Esophagus squamous epithelium (tissue), 5 donors: ENCODE measurements at regions not wholly inside any gene's neighbourhood (a gene's known extent, or its start where the extent isn't known, plus 50 kb on each side); places are given as distances from the start of the nearest gene placed in this dataset.

Source experiments
- DNase-seq: peaks from one replicate; lab custom pipeline; 2025; lab: John Stamatoyannopoulos, UW
- H3K27ac ChIP-seq, 4 donors: fragments of 200-600 bp; sonication (generic); one replicate each; pipeline ENCODE4 v1.5.1; 2016 to 2019; ENCODE audit warnings: mild to moderate bottlenecking in 1 of 4
- H3K27me3 ChIP-seq, 4 donors: fragments of 200-600 bp; sonication (generic); 1 replicate in 3 of 4; 2 replicates in 1 of 4; pipeline versions ENCODE4 v1.5.1 to v1.6.0; 2017 to 2021; ENCODE audit warnings: antibody characterized with exemption in 1 of 4
- H3K36me3 ChIP-seq, 3 donors: fragments of 200-600 bp; sonication (generic); one replicate each; pipeline ENCODE4 v1.5.1; 2016 to 2019
- H3K4me1 ChIP-seq, 3 donors: fragments of 200-600 bp; sonication (generic); one replicate each; pipeline ENCODE4 v1.5.1; 2017 to 2019
- H3K4me3 ChIP-seq, 4 donors: fragments of 200-600 bp; sonication (generic); 1 replicate in 3 of 4; 2 replicates in 1 of 4; pipeline ENCODE4 v1.5.1; 2016 to 2019; ENCODE audit warnings: mild to moderate bottlenecking in 2 of 4, moderate library complexity in 1 of 4
- H3K9me3 ChIP-seq, 3 donors: fragments of 200-600 bp; sonication (generic); one replicate each; pipeline ENCODE4 v1.5.1; 2016 to 2019
- POLR2A ChIP-seq, 4 donors: fragments of 450-650 bp; IDR thresholded peaks; one replicate each; pipeline ENCODE4 v1.6.1; 2017; ENCODE audit warnings: antibody characterized with exemption in 4 of 4, mild to moderate bottlenecking in 4 of 4, moderate library complexity in 3 of 4
- WGBS, 2 donors: methylation state at CpG; one replicate each; pipeline ENCODE4 v1.1.5; 2018; 5-methylcytosine and 5-hydroxymethylcytosine counted together
- intact Hi-C: fragments of 100-400 bp; cut with DNase I; formaldehyde crosslinking; loops from one replicate; pipeline ENCODE4 v1.15.0; 2022
- TF ChIP-seq, protein P1 (sequence below), 6 experiments: fragments of 450-650 bp in 4 of 6; fragments of 200-600 bp in 2 of 6; sonication (generic) in 2 of 6; IDR thresholded peaks; one replicate each; pipeline ENCODE4 v1.5.1; 2016 to 2019; ENCODE audit warnings: antibody characterized with exemption in 6 of 6, mild to moderate bottlenecking in 4 of 6, moderate library complexity in 4 of 6
- donor health status: DM: yes; HTN: yes; CAD: no.

DNA sequence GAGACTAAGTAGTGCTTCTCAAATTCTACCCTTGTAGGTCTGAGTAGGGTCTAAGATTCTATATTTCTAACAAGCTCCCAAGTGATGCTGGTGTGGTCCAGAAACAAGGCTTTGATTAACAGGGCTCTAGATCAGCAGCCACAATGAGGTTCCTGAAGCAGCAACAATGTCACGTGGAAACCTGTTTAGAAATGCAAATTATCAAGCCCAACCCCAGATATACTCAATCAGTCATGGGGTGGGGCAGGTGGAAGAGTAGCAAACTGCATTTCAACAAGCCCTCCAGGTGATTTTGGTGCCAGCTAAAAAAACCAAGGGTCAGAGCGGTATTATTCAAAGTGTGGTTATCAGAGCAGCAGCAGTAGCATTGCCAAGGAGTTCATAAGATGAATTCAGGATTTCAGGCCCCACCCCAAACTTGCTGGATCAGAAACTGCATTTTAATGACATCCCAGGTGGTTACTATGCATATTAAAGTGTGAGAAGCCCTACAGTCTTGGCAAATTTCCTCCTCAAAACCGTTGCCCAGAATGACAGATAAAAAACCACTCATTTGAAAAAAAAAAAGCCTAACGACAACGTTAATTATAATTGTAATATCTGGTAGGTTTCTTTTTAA lies 199.2 kb downstream of the AHR start:
- Histone ChIP-seq H3K9me3 (no peaks in the 10 kb centered on the region), H3K27me3 (no peaks in the 10 kb centered on the region), H3K4me1 (peaks cover 6 to 52% (median 10%) of the 10 kb centered on the region in 3 donors), H3K36me3 (no peaks in the 10 kb centered on the region), H3K27ac (peak overlapping the region in 1 of 4 donors; percentile 17), H3K4me3 (no peak overlapping the region)
- TF ChIP-seq, protein P1, sequence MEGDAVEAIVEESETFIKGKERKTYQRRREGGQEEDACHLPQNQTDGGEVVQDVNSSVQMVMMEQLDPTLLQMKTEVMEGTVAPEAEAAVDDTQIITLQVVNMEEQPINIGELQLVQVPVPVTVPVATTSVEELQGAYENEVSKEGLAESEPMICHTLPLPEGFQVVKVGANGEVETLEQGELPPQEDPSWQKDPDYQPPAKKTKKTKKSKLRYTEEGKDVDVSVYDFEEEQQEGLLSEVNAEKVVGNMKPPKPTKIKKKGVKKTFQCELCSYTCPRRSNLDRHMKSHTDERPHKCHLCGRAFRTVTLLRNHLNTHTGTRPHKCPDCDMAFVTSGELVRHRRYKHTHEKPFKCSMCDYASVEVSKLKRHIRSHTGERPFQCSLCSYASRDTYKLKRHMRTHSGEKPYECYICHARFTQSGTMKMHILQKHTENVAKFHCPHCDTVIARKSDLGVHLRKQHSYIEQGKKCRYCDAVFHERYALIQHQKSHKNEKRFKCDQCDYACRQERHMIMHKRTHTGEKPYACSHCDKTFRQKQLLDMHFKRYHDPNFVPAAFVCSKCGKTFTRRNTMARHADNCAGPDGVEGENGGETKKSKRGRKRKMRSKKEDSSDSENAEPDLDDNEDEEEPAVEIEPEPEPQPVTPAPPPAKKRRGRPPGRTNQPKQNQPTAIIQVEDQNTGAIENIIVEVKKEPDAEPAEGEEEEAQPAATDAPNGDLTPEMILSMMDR (IDR thresholded peaks at IDR 0.05), result no peak
- no peak for TF ChIP-seq POLR2A (IDR thresholded peaks at IDR 0.05)
- no peak for DNase-seq
- 26 to 41% methylated on average over 4 to 5 of the region's 5 CpGs for WGBS, 2 donors
- intact Hi-C loops, result no loop called here

DNA sequence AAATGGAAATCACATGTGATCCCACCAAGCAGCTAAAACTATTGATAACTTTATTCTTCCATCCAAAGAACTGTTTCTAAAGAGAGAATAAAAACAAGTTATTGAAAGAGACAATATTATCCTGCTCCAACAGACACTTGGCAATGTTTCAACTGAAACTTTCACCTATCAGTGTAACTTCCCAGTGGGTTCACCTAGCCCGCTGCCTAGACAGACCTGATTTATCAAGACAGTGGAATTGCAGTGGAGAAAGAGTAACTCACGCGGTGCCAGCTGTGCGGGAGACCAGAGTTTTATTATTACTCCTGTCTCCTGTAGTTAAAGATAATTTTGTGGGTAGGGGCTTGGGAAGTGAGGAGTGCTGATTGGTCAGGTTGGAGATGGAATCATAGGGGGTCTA lies 199.8 kb downstream of the AHR start:
- H3K27me3 ChIP-seq, result no peaks in the 10 kb centered on the region
- no peak overlapping the region for H3K4me3 ChIP-seq
- no peaks in the 10 kb centered on the region for H3K9me3 ChIP-seq
- no peak for DNase-seq
- WGBS, 2 donors, result 50 to 88% methylated on average over 4 of the region's 4 CpGs
- H3K36me3 ChIP-seq, result no peaks in the 10 kb centered on the region
- H3K27ac ChIP-seq, result no peak overlapping the region
- intact Hi-C loops, result no loop called here
- TF ChIP-seq POLR2A (IDR thresholded peaks at IDR 0.05), result no peak
- TF ChIP-seq, protein P1 (IDR thresholded peaks at IDR 0.05), result no peak
- H3K4me1 ChIP-seq, result peaks cover 3 to 48% (median 10%) of the 10 kb centered on the region in 3 donors

DNA sequence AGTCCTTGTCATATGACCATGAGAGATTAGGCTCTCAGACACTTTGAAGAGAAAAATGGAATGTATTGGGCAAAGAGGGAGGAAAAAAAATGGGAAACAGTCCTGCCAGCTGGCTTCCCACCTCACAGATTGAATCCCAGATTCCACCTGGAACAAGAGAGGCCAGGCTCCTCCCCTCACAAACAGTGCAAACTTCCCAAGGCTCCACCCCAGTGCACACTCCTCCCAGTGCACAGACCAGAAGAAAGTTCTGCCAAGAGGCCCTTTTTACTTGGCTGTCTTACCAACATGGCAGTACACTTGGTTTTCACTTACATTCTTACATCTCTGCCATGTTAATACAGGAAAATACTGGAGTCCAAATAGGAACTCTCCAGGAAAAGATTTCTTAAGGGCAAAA lies 202.3 kb downstream of the AHR start:
- intact Hi-C loops, result no loop called here
- TF ChIP-seq, protein P1 (IDR thresholded peaks at IDR 0.05), result no peak
- TF ChIP-seq POLR2A (IDR thresholded peaks at IDR 0.05), result no peak

DNA sequence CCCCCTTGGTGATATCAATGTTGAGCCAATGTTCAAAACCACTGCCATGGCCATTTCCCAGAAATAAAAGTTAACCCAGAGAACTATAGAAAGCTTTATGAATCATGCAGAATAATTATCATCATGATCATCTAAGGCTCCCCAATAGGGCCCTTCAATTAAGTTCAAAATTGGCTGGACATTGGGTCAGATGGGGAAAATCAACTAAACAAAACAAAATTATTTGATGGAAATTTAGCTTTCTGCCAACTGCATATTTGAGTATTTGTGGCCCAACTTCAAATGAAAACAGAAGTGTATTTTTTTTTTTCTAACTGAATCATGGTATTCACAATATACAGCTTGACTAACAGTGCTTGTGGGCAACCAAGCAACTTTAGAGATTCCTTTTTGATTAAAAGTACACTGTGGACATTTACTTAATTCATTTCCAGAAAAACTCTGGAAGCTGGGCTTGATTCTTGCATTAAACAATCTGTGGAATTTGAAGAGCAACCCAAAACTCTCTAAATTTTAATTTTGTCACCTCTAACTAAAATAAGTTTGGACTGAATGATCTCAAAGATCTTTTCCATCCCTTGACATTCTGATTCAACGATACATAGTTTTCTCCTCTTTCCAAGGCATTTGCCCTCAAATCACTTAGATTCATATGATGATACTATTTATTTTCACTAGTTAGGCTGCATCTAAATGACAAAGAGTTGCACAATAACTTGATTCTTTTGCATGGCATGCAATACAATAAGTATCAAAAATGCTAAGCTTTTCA lies 203.2 kb downstream of the AHR start:
- Histone ChIP-seq H3K27ac (no peak overlapping the region), H3K4me1 (peaks cover 2 to 44% (median 10%) of the 10 kb centered on the region in 3 donors), H3K4me3 (no peak overlapping the region), H3K9me3 (no peaks in the 10 kb centered on the region), H3K36me3 (no peaks in the 10 kb centered on the region), H3K27me3 (no peaks in the 10 kb centered on the region)
- whole genome bisulfite sequencing, 2 donors, result 54 to 65% methylated on average over 1 of the region's 1 CpG
- TF ChIP-seq, protein P1 (IDR thresholded peaks at IDR 0.05), result no peak
- no peak for TF ChIP-seq POLR2A (IDR thresholded peaks at IDR 0.05)
- intact Hi-C loops, result no loop called here
- DNase-seq, result no peak

More for the DNA sequence above, 202.3 kb downstream of the AHR start:
- H3K27me3 ChIP-seq, result no peaks in the 10 kb centered on the region
- H3K36me3 ChIP-seq, result no peaks in the 10 kb centered on the region
- H3K27ac ChIP-seq, result no peak overlapping the region
- H3K4me1 ChIP-seq, result peaks cover 3 to 45% (median 10%) of the 10 kb centered on the region in 3 donors
- no peak for DNase-seq
- H3K9me3 ChIP-seq, result no peaks in the 10 kb centered on the region
- no peak overlapping the region for H3K4me3 ChIP-seq
